H9 (cell line): ENCODE measurements at regions not wholly inside any gene's neighbourhood (a gene's known extent, or its start where the extent isn't known, plus 50 kb on each side); places are given as distances from the start of the nearest gene placed in this dataset.

Experiments used
- DNase-seq: peaks from one replicate; pipeline ENCODE4 v3.0.0-alpha.2; 2017
- H2AFZ ChIP-seq: one replicate; pipeline ENCODE4 v1.6.1; 2013; ENCODE audit warnings: mild to moderate bottlenecking, low read length, control low read depth, moderate library complexity
- H2AK5ac ChIP-seq: 2 replicates; pipeline ENCODE4 v1.6.1; 2013; ENCODE audit warnings: low read length, control low read depth, mixed read lengths; ENCODE audit not compliant: insufficient read length
- H2BK120ac ChIP-seq: one replicate; pipeline ENCODE4 v1.6.1; 2013; ENCODE audit warnings: low read depth, mild to moderate bottlenecking, low read length, control low read depth, inconsistent platforms; ENCODE audit not compliant: poor library complexity, severe bottlenecking
- H2BK12ac ChIP-seq: 2 replicates; pipeline ENCODE4 v1.6.1; 2013; ENCODE audit warnings: low read length, control low read depth, mixed read lengths, low read depth; ENCODE audit not compliant: insufficient read length
- H2BK15ac ChIP-seq: 2 replicates; pipeline ENCODE4 v1.6.1; 2013; ENCODE audit warnings: low read depth, low read length, control low read depth
- H2BK20ac ChIP-seq: one replicate; pipeline ENCODE4 v1.6.1; 2013; ENCODE audit warnings: low read depth, mild to moderate bottlenecking, low read length, control low read depth, inconsistent platforms; ENCODE audit not compliant: poor library complexity, severe bottlenecking
- H2BK5ac ChIP-seq: 2 replicates; pipeline ENCODE4 v1.6.1; 2013; ENCODE audit warnings: low read length, control low read depth, mixed read lengths; ENCODE audit not compliant: insufficient read length
- H3K14ac ChIP-seq: 2 replicates; pipeline ENCODE4 v1.6.1; 2013; ENCODE audit warnings: low read length, control low read depth; ENCODE audit not compliant: insufficient read depth
- H3K18ac ChIP-seq: 2 replicates; pipeline ENCODE4 v1.6.1; 2013; ENCODE audit warnings: low read depth, mild to moderate bottlenecking, mixed read lengths, low read length, control low read depth; ENCODE audit not compliant: insufficient read length
- H3K23ac ChIP-seq: 2 replicates; pipeline ENCODE4 v1.6.1; 2013; ENCODE audit warnings: low read length, control low read depth, mixed read lengths, low read depth; ENCODE audit not compliant: insufficient read length
- H3K23me2 ChIP-seq: 2 replicates; pipeline ENCODE4 v1.6.1; 2013; ENCODE audit warnings: low read depth, mild to moderate bottlenecking, mixed read lengths, low read length, control low read depth; ENCODE audit not compliant: insufficient read length, poor library complexity, severe bottlenecking
- H3K27ac ChIP-seq: 2 replicates; pipeline ENCODE4 v1.5.1; 2013; ENCODE audit warnings: low read length, control low read depth, mixed read lengths, low read depth; ENCODE audit not compliant: insufficient read length
- H3K27me3 ChIP-seq: 2 replicates; pipeline ENCODE4 v1.6.1; 2013; ENCODE audit warnings: low read length, control low read depth, inconsistent platforms; ENCODE audit not compliant: insufficient read depth
- H3K4ac ChIP-seq: 2 replicates; pipeline ENCODE4 v1.6.1; 2013; ENCODE audit warnings: low read depth, mild to moderate bottlenecking, control low read depth, inconsistent platforms, low read length, moderate library complexity
- H3K4me1 ChIP-seq: 2 replicates; pipeline ENCODE4 v1.6.1; 2013; ENCODE audit warnings: low read length, control low read depth, inconsistent platforms; ENCODE audit not compliant: insufficient read depth
- H3K4me2 ChIP-seq: 2 replicates; pipeline ENCODE4 v1.6.1; 2013; ENCODE audit warnings: low read length, control low read depth, mixed read lengths; ENCODE audit not compliant: insufficient read length, insufficient read depth
- H3K56ac ChIP-seq: 2 replicates; pipeline ENCODE4 v1.6.1; 2013; ENCODE audit warnings: low read depth, mild to moderate bottlenecking, mixed read lengths, low read length, control low read depth; ENCODE audit not compliant: insufficient read length
- H3K79me1 ChIP-seq: 2 replicates; pipeline ENCODE4 v1.6.1; 2013; ENCODE audit warnings: low read depth, mild to moderate bottlenecking, moderate library complexity, low read length, control low read depth, inconsistent platforms; ENCODE audit not compliant: insufficient read depth, poor library complexity, severe bottlenecking
- H3K79me2 ChIP-seq: 2 replicates; pipeline ENCODE4 v1.6.1; 2013; ENCODE audit warnings: low read length, control low read depth, inconsistent platforms; ENCODE audit not compliant: insufficient read depth
- H3K9ac ChIP-seq: 2 replicates; pipeline ENCODE4 v1.6.1; 2013; ENCODE audit warnings: low read length, control low read depth, mixed read lengths; ENCODE audit not compliant: insufficient read length; ENCODE audit errors: extremely low read depth
- H3K9me3 ChIP-seq: one replicate; pipeline ENCODE4 v1.6.1; 2013; ENCODE audit warnings: low read depth, low read length, inconsistent platforms; ENCODE audit not compliant: control insufficient read depth
- H3T11ph ChIP-seq: one replicate; pipeline ENCODE4 v1.6.1; 2013; ENCODE audit warnings: mild to moderate bottlenecking, low read length, control low read depth, inconsistent platforms
- H4K20me1 ChIP-seq: one replicate; pipeline ENCODE4 v1.6.1; 2013; ENCODE audit not compliant: control insufficient read depth, insufficient read length, insufficient read depth
- H4K5ac ChIP-seq: 2 replicates; pipeline ENCODE4 v1.6.1; 2013; ENCODE audit warnings: low read depth, mild to moderate bottlenecking, mixed read lengths, low read length, control low read depth; ENCODE audit not compliant: insufficient read length
- H4K8ac ChIP-seq: replicated peaks from 2 replicates; pipeline ENCODE4 v1.6.1; 2013; ENCODE audit warnings: low read length, control low read depth, mixed read lengths, low read depth; ENCODE audit not compliant: insufficient read length
- H4K91ac ChIP-seq: 2 replicates; pipeline ENCODE4 v1.6.1; 2013; ENCODE audit warnings: low read depth, mild to moderate bottlenecking, moderate library complexity, mixed read lengths, low read length, control low read depth; ENCODE audit not compliant: insufficient read length
- H3K27ac Mint-ChIP-seq, 3 experiments: 2 replicates in 2 of 3; 3 replicates in 1 of 3; pipeline ENCODE4 v1.8.0; 2020 to 2021; ENCODE audit warnings: mixed read lengths in 3 of 3, mild to moderate bottlenecking in 1 of 3, moderate library complexity in 1 of 3
- H3K27me3 Mint-ChIP-seq: 2 replicates; pipeline ENCODE4 v1.8.0; 2021; ENCODE audit warnings: low read depth, mild to moderate bottlenecking, moderate library complexity, mixed read lengths
- H3K36me3 Mint-ChIP-seq, 3 experiments: 2 replicates in 2 of 3; 3 replicates in 1 of 3; pipeline ENCODE4 v1.8.0; 2020 to 2021; ENCODE audit warnings: low read depth in 3 of 3, mixed read lengths in 3 of 3; ENCODE audit not compliant: insufficient read depth in 1 of 3
- H3K4me1 Mint-ChIP-seq, 2 experiments: 2 replicates each; pipeline ENCODE4 v1.8.0; 2020; ENCODE audit warnings: mixed read lengths in 2 of 2
- H3K4me3 Mint-ChIP-seq, 2 experiments: 2 replicates in 1 of 2; 3 replicates in 1 of 2; pipeline ENCODE4 v1.8.0; 2020 to 2021; ENCODE audit warnings: mild to moderate bottlenecking in 2 of 2, mixed read lengths in 2 of 2, moderate library complexity in 1 of 2
- H3K9me3 Mint-ChIP-seq, 2 experiments: 2 replicates in 1 of 2; 3 replicates in 1 of 2; pipeline ENCODE4 v1.8.0; 2020; ENCODE audit warnings: mild to moderate bottlenecking in 2 of 2, mixed read lengths in 2 of 2, moderate library complexity in 1 of 2
- CTCF ChIP-seq: fragments of 200-600 bp; sonication (generic); conservative IDR thresholded peaks from 3 replicates; pipeline ENCODE4 v1.8.0; 2021; ENCODE audit warnings: antibody characterized with exemption, mild to moderate bottlenecking
- WGBS: extraction: QIAGEN DNeasy Blood & Tissue Kit; methylation state at CpG from one replicate; pipeline ENCODE4 v1.1.7; 2013; ENCODE audit warnings: missing lambda C conversion rate, low lambda C conversion rate, mixed read lengths; ENCODE audit not compliant: insufficient read length; ENCODE audit errors: extremely low coverage; 5-methylcytosine and 5-hydroxymethylcytosine counted together

- H3K4ac ChIP-seq, result no peak overlapping the region
- no peak overlapping the region for H2AK5ac ChIP-seq
Observed at GRCh38 chr4:24057915-24058559, 168.2 kb upstream of the PPARGC1A start.

More at GRCh38 chr4:24057915-24058559, 168.2 kb upstream of the PPARGC1A start:
- Histone ChIP-seq H3K27me3 (no peaks in the 10 kb centered on the region), H2AFZ (no peak overlapping the region), H4K5ac (no peak overlapping the region), H3K4me1 (no peaks in the 10 kb centered on the region), H3K18ac (no peak overlapping the region), H4K8ac (no peak overlapping the region), H2BK5ac (no peak overlapping the region), H3K14ac (no peak overlapping the region), H4K20me1 (no peaks in the 10 kb centered on the region), H3T11ph (no peak overlapping the region), H2BK120ac (no peak overlapping the region), H3K56ac (no peak overlapping the region), H3K9me3 (no peaks in the 10 kb centered on the region), H2BK15ac (no peak overlapping the region), H3K23ac (no peak overlapping the region), H2BK12ac (no peak overlapping the region), H3K9ac (no peak overlapping the region), H3K79me2 (no peaks in the 10 kb centered on the region), H2BK20ac (no peak overlapping the region), H3K23me2 (no peaks in the 10 kb centered on the region), H3K79me1 (no peaks in the 10 kb centered on the region), H4K91ac (no peak overlapping the region), H3K4me2 (no peak overlapping the region), H3K27ac (no peak overlapping the region)
- Mint-ChIP-seq H3K4me3 (no peak overlapping the region), H3K9me3 (no peaks in the 10 kb centered on the region), H3K27ac (no peak overlapping the region; a peak in 1 of 7 replicates), H3K27me3 (peaks cover 2% of the 10 kb centered on the region; the same call in 1 of the 2 replicates), H3K4me1 (peaks cover 7 to 8% of the 10 kb centered on the region in 2 experiments), H3K36me3 (no peaks in the 10 kb centered on the region)
- TF ChIP-seq CTCF, result no peak
- DNase-seq, result no peak
- WGBS, result no CpG with 5 or more reads among the region's 10 CpGs
